NCI-H345 treated with DMSO at 0.1 percent for 48 hours (cell line): ENCODE measurements at regions not wholly inside any gene's neighbourhood (a gene's known extent, or its start where the extent isn't known, plus 50 kb on each side); places are given as distances from the start of the nearest gene placed in this dataset.
"Not testable (repeated sequence)": the region's sequence is repeated elsewhere in the genome, so short reads cannot be mapped to it uniquely, and the experiment has no call there.

Experiments used
- DNase-seq: peaks from one replicate; lab custom pipeline; 2025; ENCODE audit not compliant: unreplicated experiment; lab: John Stamatoyannopoulos, UW

DNA sequence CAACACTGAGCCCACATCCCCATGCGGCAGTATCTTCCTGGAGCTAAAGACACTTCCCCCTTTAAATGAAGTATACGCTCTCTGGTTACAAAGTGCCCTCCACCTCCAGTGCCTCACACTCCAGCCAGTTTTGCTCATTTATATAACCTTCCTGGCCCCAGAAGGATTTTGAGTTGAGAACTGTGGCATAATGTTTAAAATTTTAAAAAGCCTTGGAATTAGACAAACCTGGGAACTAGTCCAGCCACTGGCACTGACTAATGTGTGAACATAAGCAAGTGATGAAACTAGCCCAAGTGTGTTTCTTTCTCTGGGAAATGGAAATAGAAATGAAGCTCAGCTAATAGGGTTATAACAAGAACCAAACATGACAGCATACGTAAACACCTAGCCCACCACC lies 723.7 kb upstream of the USP15 start:
- DNase-seq, result no peak

DNA sequence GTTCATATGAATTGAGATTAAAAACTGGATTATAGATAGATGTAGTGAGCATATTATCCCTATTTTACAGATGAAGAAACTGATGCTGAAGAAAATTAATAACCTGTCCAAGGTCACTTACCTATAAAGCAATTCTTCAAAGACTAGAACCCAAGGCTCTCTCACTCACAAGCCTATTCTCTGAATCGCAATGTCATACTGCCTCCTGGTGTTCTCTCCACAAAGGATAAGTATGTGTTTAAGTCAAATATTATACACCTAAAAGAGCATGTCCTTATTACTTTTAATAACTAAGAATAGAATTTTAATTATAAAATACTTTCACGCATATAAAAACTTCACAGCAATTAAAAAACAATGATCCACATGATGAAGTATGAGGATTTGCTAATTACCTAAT lies 721.3 kb upstream of the USP15 start:
- DNase-seq, result no peak

DNA sequence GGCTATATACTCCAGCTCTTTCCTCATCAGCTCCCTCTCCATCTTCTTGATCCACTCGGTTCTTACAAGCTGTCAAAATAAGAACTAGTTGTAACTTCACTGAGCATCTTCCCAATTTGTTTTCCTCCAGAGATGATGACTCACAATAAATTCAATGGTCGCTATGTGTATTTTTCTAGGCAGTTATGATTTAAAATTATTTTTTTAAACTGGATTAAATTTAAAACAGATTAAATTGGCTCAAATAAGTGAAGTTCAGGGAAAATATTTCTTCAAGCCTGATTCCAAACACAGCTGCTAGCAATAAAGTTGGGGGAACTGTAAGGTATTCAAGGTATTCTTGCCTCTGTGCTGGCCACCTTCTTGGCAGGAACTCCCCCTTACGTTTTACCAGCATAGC lies 717.7 kb upstream of the USP15 start:
- no peak for DNase-seq

DNA sequence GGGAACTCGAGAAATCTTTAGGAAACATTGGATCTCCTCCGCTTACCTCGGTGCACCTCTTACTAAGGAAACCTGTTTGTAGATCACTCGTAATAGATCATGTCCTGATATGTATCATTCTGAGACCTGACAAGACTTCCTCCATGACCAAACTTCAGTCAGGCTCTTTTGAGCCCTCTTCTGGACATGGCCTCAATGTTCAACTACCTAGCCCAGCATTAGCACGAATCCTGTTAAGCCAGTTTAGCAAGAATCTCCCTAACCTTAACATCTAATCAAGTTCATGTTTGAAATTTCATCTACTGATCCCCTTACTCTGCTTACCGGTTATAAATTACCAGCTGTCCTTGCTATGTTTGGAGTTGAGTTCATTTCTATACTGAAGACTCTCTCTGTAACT lies 713.9 kb upstream of the USP15 start:
- no peak for DNase-seq

DNA sequence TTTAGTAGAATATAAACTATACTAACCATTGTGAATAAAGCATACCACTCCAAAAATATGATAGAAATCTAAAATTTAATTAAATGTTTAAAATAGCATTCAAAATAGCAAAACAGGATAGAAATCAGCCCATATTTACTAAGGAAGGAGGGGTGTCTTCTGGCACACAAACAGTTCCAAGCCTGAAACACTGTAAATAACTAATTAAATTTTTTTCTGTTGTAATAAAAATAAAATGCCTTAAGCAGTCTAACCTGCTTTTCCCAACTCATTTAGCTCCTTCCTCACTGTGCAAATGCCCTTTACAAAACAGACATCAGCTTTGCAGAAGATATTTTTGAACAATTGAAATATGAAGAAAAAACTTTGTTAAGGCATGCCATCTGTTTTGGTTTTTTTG lies 707.1 kb upstream of the USP15 start:
- DNase-seq, result no peak

DNA sequence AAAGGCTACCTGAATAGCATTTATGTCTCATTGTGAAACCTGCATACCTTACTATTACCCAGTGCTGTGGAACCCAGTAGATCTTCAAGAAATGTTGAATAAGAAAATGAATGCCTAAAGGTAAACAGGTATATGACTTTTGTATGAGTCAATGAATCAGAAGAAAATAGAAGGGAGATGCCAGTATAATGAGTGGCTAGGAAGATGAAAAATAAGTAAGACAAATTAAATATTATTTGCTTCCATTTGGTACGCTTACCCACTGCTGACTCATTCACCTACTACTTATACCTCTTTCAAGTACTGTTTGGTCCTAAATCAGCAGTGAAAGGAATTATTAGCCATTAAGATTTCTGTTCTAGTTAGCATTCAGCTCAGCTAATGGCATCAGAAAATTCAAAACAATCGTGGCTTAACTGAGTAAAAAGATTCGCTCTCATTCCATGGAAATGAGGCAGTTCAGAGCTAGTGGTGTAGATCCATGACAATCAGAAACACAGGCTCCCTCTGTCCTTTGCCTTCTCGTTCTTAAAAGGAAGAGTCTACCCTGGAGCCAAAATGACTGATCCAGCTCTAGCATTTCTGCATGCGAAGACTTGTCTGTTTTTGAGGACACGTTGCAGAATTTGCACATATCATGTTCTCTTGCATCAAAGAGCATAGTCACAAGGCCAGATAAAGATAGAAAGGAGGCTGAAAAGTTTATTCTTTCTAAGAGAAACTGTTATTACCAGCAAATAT lies 705.8 kb upstream of the USP15 start:
- no peak for DNase-seq

DNA sequence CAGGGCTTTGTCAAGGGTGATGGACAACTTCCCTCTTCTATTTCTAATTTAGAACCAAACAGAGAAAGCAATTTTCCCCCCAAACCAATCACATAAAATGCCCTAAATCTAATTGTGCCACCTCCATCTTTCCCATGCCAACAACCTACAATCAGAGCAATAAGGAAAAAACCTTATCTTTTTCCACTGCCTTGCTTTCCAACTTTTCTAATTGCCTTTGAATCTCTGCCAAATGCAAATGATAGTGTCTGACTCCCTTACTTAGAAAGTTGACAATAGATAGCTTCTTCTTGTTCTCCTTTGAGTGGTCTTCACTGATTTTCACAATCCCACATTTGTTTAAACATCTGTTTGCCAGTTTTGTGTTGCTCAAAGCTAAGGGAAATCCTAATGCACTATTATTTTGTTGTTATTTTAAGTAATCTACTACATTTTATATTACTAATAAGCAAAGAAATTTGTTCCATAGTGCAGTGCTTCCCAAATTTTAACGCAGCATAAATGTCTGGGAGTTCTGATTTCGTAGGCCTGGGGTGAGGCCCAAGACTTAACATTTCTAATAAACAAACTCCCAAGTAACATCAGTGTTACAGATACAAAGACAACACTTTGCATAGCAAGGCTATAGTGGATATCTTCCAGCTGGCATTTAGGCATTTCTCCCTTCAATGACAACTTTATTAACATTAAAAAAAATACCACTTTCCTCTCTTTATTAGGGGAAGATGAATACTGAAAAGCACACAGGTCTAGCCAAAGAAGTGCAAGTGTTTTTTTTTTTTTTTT lies 696.3 kb upstream of the USP15 start:
- no peak for DNase-seq

DNA sequence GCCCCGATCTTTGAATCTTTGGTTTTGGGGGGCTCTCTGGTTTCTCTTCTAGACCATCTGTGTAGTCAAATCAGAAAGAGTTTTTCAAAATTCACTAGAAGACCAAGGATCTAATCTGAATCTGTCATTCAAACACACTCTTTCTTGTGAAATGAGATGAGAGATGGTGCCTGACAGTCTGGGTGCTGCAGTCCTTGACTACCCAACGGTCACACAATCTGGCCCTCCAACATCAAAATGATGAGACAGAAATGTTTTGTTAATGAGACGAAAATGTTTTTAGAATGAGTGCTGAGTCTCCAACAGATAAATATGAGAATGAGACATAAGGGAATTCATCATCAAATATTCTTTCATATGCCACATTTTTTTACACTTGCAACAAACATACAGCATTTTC lies 695.7 kb upstream of the USP15 start:
- DNase-seq, result no peak

DNA sequence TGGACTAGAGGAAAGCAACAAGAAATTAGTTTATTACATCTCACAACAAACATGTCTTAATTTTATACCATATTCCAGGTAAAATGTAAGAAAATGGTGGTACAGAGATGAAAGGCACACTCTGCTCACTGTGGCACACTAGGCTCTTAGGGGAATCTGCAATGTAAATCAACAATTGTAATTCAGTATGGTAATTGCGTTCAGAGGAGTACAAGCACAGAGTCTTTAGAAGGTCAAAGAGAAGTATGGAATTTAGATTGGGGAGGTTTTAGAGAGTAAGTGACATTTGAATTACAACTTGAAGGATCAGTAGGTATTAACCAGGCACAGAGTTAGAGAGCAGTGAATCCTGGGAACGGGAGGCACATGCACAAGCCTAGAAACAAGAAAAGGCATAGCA lies 694.0 kb upstream of the USP15 start:
- no peak for DNase-seq

DNA sequence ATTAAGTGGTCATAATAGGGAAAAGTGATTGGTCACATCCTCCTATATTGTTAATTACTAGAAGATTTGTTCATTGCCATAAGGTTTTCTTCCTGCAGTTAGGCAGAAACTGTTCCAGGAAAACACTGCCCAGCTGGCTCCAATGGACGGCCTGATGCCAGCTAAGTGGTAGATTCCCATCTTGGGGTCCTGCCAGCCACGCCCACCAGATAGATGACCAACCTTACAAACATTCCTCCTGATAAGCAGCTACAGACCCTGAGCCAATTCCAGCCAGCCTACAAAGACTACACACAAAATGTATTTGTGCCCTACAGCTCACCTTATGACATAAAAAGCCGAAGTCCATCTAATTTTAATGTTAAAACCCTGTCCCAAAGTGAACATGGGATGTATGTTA lies 685.9 kb upstream of the USP15 start:
- DNase-seq, result no peak

DNA sequence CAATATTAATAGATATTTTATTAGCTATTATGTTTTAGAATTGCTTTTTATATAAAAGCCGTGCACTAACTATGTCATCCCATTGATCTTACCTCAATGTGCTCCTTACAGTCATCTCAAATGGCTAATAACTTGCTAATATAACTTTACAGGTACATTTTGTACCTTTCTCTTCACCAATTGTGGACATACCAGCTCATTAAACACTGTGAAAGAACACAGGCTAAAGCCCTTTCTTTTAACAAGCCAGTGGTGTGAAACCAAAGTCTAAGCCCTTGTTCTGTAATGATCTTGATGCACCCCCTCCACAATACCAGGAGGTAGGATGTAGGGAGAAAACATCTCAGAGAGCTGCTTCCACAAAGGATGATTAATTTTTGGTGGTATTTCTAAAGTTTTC lies 675.3 kb upstream of the USP15 start:
- DNase-seq, result no peak

DNA sequence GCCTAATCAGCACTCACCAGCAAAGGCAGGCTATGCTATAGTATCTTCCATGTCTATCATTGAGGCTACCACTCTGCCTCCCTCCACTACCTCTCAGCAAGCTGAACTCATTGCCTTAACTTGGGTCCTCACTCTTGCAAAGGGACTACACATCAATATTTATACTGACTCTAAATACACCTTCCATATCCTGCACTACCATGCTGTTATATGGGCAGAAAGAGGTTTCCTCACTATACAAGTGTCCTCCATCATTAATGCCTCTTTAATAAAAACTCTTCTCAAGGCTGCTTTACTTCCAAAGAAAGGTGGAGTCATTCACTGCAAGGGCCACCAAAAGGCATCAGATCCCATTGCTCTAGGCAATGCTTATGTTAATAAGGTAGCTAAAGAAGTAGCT lies 669.3 kb upstream of the USP15 start:
- not testable (repeated sequence) for DNase-seq

DNA sequence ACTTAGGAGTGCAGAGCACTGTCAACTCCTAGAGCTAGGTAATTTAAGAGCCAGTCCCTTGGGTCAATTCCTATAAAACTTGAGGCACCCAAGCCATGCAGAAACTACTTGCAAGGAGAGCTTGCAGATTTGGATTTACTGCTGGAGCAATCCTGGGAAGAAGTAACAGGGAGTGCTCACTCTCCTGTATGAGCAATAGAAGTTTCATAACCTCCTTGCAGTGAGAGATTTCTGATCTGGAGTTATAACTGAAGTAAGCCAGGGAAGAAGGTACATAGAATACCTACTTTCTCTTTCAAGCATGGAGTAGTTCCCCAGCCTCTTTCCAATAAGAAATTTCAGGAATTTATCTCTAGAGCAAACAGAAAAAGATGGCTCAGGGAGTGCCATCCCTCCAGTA lies 650.1 kb upstream of the USP15 start:
- DNase-seq, result no peak

DNA sequence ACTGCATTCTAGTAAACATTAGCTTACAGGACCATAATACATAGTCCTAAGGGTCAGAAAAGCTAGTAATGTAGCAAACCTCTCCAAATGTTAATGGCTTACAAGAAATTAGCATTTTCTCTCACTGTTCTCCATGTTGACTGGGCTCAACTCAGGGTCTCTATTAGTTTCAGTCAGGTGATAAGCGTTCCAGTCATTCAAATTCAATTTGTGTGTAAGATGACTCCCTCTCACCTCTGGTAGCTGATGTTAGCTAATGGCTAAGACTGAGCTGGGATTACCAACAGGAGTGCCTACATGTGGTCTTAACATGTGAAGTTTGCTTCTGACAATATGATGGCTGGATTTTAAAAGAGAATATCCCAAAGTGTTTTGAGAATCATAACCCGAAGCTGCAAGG lies 630.5 kb upstream of the USP15 start:
- no peak for DNase-seq

DNA sequence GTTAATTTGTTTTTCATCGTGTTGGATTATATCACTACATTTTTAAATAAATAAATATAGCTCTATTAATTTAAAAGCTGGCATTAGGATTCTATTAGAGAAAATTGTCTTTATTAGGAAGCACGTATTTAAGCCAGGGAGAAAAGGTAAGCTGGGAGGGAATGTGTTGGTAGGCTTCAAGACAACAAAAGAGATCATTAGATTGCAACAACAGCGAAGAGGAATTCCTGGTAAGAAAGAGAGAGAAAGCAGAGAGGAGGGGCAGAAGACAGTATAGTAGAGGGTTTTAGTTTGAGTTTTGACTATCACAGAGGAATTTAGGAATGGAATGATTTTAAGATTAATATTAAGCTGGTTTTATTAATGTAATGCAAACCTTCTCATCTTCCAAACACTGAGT lies 613.6 kb upstream of the USP15 start:
- DNase-seq, result no peak

DNA sequence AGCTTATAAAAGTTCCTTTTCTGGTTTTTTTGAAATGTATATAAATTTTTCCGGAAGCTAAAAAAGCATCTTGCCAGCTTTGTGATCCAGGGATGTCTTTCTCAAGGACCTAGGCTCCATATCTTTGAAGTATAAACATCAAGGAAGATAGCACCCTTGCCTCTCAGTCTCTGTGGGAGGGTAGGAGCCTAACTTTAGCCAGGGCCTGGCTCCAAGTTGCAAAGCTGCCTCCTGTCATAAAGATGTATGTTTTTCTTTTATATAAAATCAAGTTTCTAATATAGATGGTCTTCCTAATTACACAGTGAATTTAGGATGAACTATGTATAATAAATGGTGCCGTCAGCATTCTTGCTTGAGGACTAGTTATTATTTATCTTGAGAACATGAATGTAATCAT lies 612.6 kb upstream of the USP15 start:
- DNase-seq, result no peak

DNA sequence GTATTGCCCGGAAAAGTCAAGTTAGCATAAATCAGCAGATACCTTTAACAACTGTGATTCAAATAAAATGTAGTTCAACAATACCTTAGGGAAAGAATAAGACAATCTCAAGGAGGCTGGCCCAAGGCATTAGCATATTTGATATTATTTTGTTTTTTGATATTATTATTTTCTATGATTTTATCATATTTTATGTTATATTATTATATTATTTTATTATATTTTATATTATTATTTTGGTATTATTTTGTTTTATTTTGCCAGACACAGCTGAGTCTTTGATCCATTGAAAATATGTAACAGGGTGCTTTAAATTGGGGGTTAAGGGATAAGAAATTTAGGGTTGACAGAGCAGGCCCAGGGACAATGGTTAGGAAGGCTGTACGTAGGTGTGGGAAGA lies 607.9 kb upstream of the USP15 start:
- DNase-seq, result no peak

DNA sequence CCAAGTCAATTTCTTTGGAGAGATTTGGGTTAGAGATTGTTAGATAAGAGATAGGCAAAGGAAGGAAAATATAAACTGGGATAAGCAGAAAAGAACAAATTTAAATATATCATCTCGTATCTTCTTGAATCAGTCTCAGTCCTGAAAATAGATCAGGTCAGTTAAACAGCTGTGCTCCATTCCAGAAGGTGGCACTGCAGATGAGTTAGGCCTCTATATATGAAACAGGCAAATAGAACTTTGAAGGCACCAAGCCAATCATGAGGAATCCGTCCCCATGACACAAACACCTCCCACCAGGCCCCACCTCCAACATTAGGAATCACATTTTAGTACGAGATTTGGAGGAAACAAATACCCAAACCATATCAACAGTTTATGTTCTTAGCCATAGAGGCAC lies 605.5 kb upstream of the USP15 start:
- no peak for DNase-seq

DNA sequence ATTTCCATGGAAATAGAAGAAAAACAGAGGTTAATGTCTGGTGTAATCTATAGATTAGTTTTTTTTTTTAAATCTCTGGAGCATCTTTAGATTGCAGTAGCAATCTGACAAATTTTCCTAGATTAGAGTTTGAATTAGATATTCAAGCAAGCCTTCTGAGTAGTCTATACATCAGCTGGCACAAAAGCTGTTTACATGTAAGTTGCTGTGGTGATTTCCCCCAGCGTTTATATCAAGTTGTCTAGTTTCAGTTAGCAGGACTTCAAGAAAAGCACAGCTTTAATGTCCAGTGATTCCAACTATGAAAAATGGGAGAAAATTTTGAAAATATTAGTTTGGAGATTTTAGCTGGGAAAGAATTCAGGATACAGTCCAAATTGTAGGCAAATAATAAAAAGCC lies 605.0 kb upstream of the USP15 start:
- no peak for DNase-seq

DNA sequence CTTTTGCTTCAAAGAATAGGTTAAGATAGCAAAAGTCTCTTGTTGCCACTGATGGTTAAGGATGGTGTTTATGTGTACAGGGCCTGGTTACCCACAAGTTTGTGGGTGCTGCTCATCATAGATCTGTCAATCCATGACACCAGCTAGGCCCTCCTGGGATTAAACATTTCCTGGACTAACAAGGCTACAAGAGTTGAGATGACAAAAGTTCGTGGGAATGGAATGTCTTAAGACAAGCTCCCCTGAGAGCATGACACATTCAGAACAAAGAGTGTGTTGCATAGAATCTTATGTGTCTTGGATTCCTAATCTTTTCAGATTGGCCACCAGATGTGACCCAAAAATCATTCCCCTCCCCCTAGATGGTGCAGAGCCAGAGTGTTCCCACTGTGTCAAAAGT lies 592.5 kb upstream of the USP15 start:
- no peak for DNase-seq

DNA sequence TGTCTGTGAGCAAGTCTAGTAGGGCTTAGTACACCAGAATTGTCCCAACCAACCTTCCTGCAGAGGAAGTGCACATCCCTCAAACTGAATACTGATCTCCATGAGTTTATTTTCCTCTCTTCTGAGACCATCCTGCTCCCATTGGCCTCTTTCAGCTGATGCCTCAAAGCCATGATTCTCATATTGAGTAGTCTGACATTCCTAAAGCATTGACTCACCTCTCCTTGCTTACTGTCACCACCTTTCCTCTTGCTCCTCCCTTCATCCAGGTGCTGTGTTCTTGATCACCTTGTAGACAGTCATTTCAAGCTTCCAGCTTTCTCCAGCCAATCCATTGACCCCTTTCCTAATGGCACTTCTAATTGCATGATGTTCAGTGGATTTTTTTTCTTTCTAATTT lies 583.7 kb upstream of the USP15 start:
- DNase-seq, result no peak

DNA sequence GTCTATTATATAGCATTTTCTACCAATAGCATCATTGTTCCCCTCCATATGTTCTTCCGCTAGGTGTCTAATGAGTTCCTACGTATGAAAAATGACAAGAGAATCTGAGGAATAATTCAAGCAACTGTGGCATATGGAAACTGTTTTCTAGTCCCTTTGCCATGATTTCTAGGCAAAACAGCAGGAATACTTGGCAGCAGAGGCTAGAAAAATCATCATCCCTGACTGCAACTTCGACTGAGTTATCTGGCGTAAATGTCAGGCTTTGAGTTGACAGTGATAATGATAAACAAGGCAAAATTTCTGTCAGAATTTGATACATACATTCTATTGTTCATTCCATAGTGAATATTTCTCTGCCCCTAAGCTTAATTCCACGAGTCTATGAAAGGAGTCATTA lies 572.8 kb upstream of the USP15 start:
- no peak for DNase-seq

DNA sequence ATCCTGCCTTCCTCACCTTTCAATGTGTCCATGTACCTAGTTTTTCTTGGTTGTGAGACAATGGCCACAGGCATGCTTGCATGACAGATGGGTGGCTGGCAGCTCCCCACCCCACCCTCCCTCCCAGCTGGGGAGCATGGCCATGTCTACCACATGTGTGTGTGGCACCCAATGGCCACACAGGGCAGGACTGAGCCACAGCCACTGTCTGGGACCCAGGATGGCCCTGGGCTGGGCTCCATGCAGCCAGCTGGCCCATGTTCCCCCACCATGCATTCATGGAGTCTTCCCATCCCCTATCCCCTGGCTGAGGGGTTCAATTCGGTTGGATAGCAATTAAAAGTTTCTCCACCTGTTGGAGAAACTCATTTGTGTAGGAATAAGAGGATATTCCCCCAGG lies 566.0 kb upstream of the USP15 start:
- no peak for DNase-seq
